Smooth muscle cell (in vitro differentiated cells): ENCODE measurements at regions not wholly inside any gene's neighbourhood (a gene's known extent, or its start where the extent isn't known, plus 50 kb on each side); places are given as distances from the start of the nearest gene placed in this dataset.

ENCODE experiments used
- DNase-seq: peaks from one replicate; lab custom pipeline; 2025; ENCODE audit not compliant: unreplicated experiment; lab: John Stamatoyannopoulos, UW
- H2AFZ ChIP-seq: fragments of 200-600 bp; sonication (generic); 2 replicates; pipeline ENCODE4 v1.6.0; 2016; ENCODE audit warnings: antibody characterized with exemption, low read depth, mild to moderate bottlenecking
- H3F3A ChIP-seq: fragments of 200-600 bp; sonication (generic); 2 replicates; pipeline ENCODE4 v1.6.0; 2017; ENCODE audit warnings: antibody characterized with exemption, low read depth
- H3K27ac ChIP-seq: fragments of 200-600 bp; sonication (generic); 2 replicates; pipeline ENCODE4 v1.5.1; 2016; ENCODE audit warnings: low read depth, mild to moderate bottlenecking
- H3K27me3 ChIP-seq: fragments of 200-600 bp; sonication (generic); 2 replicates; pipeline ENCODE4 v1.6.1; 2016; ENCODE audit warnings: low read depth, mild to moderate bottlenecking
- H3K36me3 ChIP-seq: fragments of 200-600 bp; sonication (generic); 2 replicates; pipeline ENCODE4 v1.5.1; 2016; ENCODE audit warnings: low read depth
- H3K4me1 ChIP-seq: fragments of 200-600 bp; sonication (generic); 2 replicates; pipeline ENCODE4 v1.5.1; 2016; ENCODE audit warnings: low read depth
- H3K4me2 ChIP-seq: fragments of 200-600 bp; sonication (generic); 2 replicates; pipeline ENCODE4 v1.6.0; 2016; ENCODE audit warnings: mild to moderate bottlenecking
- H3K4me3 ChIP-seq: fragments of 200-600 bp; sonication (generic); 2 replicates; pipeline ENCODE4 v1.5.1; 2016; ENCODE audit warnings: mild to moderate bottlenecking
- H3K79me2 ChIP-seq: fragments of 200-600 bp; sonication (generic); 2 replicates; pipeline ENCODE4 v1.6.0; 2016; ENCODE audit warnings: low read depth, mild to moderate bottlenecking
- H3K9ac ChIP-seq: fragments of 200-600 bp; sonication (generic); 2 replicates; pipeline ENCODE4 v1.6.0; 2016; ENCODE audit warnings: low read depth
- H3K9me3 ChIP-seq: fragments of 200-600 bp; sonication (generic); replicated peaks from 2 replicates; pipeline ENCODE4 v1.5.1; 2016; ENCODE audit warnings: low read depth
- H4K20me1 ChIP-seq: fragments of 200-600 bp; sonication (generic); 2 replicates; pipeline ENCODE4 v1.6.0; 2016; ENCODE audit warnings: low read depth
- CTCF ChIP-seq: fragments of 200-600 bp; sonication (generic); IDR thresholded peaks from 2 replicates; pipeline ENCODE4 v1.5.1; 2017; ENCODE audit warnings: borderline replicate concordance, mild to moderate bottlenecking, antibody characterized with exemption; ENCODE audit not compliant: insufficient read depth, poor library complexity, severe bottlenecking
- WGBS: methylation state at CpG from one replicate; pipeline ENCODE4 v1.1.7; 2016; ENCODE audit warnings: low lambda C conversion rate; 5-methylcytosine and 5-hydroxymethylcytosine counted together

GRCh38 chr4:34733185-34733941 is 1511.0 kb downstream of the ARAP2 start:
- 57% methylated on average over 10 of the region's 10 CpGs for WGBS
- Histone ChIP-seq H3K4me1 (no peaks in the 10 kb centered on the region), H3K27me3 (no peaks in the 10 kb centered on the region), H2AFZ (no peak overlapping the region), H3F3A (no peaks in the 10 kb centered on the region), H3K36me3 (no peaks in the 10 kb centered on the region), H4K20me1 (no peaks in the 10 kb centered on the region), H3K9ac (no peak overlapping the region), H3K79me2 (no peaks in the 10 kb centered on the region), H3K4me2 (no peak overlapping the region), H3K27ac (no peak overlapping the region), H3K9me3 (no peaks in the 10 kb centered on the region), H3K4me3 (no peak overlapping the region)
- no peak for DNase-seq
- no peak for TF ChIP-seq CTCF

- H3K9ac ChIP-seq, result no peak overlapping the region
- no peaks in the 10 kb centered on the region for H3K79me2 ChIP-seq
- no peaks in the 10 kb centered on the region for H4K20me1 ChIP-seq
- H2AFZ ChIP-seq, result no peak overlapping the region
- DNase-seq, result no peak
- H3K4me2 ChIP-seq, result no peak overlapping the region
- no peaks in the 10 kb centered on the region for H3K27me3 ChIP-seq
- no peak overlapping the region for H3K27ac ChIP-seq
- no peak for TF ChIP-seq CTCF
- H3K9me3 ChIP-seq, result no peaks in the 10 kb centered on the region
- 85% methylated on average over 1 of the region's 1 CpG for WGBS
- H3K4me1 ChIP-seq, result no peaks in the 10 kb centered on the region
- no peaks in the 10 kb centered on the region for H3F3A ChIP-seq
- no peak overlapping the region for H3K4me3 ChIP-seq
- no peaks in the 10 kb centered on the region for H3K36me3 ChIP-seq
These were observed 1477.4 kb downstream of the ARAP2 start for GRCh38 chr4:34766935-34767334.

GRCh38 chr4:34767407-34767806 is 1476.9 kb downstream of the ARAP2 start:
- H3K4me2 ChIP-seq, result no peak overlapping the region
- H3K27me3 ChIP-seq, result no peaks in the 10 kb centered on the region
- DNase-seq, result no peak
- no peaks in the 10 kb centered on the region for H3K36me3 ChIP-seq
- no peaks in the 10 kb centered on the region for H3K4me1 ChIP-seq
- no peak overlapping the region for H3K9ac ChIP-seq
- H3K27ac ChIP-seq, result no peak overlapping the region
- 95% methylated on average over 2 of the region's 2 CpGs for WGBS
- H3K9me3 ChIP-seq, result no peaks in the 10 kb centered on the region
- no peaks in the 10 kb centered on the region for H4K20me1 ChIP-seq
- H2AFZ ChIP-seq, result no peak overlapping the region
- H3F3A ChIP-seq, result no peaks in the 10 kb centered on the region
- TF ChIP-seq CTCF, result no peak
- H3K4me3 ChIP-seq, result no peak overlapping the region
- H3K79me2 ChIP-seq, result no peaks in the 10 kb centered on the region

- no peak overlapping the region for H3K4me2 ChIP-seq
- no peaks in the 10 kb centered on the region for H3K27me3 ChIP-seq
- no peak overlapping the region for H3K4me3 ChIP-seq
- H2AFZ ChIP-seq, result no peak overlapping the region
- no peaks in the 10 kb centered on the region for H3K79me2 ChIP-seq
- no peak overlapping the region for H3K27ac ChIP-seq
- no peak for DNase-seq
- no peaks in the 10 kb centered on the region for H3K9me3 ChIP-seq
- H3F3A ChIP-seq, result no peaks in the 10 kb centered on the region
- TF ChIP-seq CTCF, result no peak
- no peaks in the 10 kb centered on the region for H4K20me1 ChIP-seq
- H3K36me3 ChIP-seq, result no peaks in the 10 kb centered on the region
- no peak overlapping the region for H3K9ac ChIP-seq
- 83% methylated on average over 8 of the region's 8 CpGs for WGBS
- H3K4me1 ChIP-seq, result no peaks in the 10 kb centered on the region
These were observed 1472.7 kb downstream of the ARAP2 start for GRCh38 chr4:34771632-34772031.
